D721Med (cell line): ENCODE measurements at regions not wholly inside any gene's neighbourhood (a gene's known extent, or its start where the extent isn't known, plus 50 kb on each side); places are given as distances from the start of the nearest gene placed in this dataset.

Source experiments
- DNase-seq: peaks from one replicate; pipeline ENCODE4 v3.0.0; 2011; ENCODE audit warnings: low spot score; ENCODE audit not compliant: insufficient read length
- FAIRE-seq: peaks from 2 replicates; lab custom pipeline; 2011; peaks lifted over from hg19 to GRCh38; lab: Jason Lieb, UNC
- TF ChIP-seq, protein P1 (sequence below): IDR thresholded peaks from 2 replicates; pipeline ENCODE4 v1.5.1; 2012; ENCODE audit warnings: mild to moderate bottlenecking, control low read depth; ENCODE audit not compliant: insufficient read depth; ENCODE audit errors: missing control alignments

DNA sequence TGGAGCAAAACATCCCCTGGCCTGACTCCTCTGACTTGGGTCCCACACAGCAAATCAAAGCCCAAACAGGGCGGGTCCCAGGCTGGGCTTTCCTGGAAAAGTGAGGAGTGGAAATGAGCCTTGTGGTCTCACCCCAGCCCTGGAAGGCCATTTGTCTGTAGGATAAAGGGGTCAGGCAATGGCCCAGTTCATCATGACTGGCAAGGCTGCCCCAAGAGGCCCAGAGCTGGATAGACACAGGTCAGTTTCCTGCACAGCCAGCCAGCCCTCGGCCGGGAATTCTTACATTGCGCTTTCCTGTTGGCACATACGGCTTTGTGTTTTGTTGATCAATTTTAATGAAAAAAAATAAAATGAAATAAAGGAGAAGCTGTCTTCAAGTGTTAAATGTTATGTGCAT, 174.3 kb downstream of the TSHZ3 start:
- TF ChIP-seq, protein P1, sequence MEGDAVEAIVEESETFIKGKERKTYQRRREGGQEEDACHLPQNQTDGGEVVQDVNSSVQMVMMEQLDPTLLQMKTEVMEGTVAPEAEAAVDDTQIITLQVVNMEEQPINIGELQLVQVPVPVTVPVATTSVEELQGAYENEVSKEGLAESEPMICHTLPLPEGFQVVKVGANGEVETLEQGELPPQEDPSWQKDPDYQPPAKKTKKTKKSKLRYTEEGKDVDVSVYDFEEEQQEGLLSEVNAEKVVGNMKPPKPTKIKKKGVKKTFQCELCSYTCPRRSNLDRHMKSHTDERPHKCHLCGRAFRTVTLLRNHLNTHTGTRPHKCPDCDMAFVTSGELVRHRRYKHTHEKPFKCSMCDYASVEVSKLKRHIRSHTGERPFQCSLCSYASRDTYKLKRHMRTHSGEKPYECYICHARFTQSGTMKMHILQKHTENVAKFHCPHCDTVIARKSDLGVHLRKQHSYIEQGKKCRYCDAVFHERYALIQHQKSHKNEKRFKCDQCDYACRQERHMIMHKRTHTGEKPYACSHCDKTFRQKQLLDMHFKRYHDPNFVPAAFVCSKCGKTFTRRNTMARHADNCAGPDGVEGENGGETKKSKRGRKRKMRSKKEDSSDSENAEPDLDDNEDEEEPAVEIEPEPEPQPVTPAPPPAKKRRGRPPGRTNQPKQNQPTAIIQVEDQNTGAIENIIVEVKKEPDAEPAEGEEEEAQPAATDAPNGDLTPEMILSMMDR, result no peak
- DNase-seq (no peak), FAIRE-seq (no peak)

DNA sequence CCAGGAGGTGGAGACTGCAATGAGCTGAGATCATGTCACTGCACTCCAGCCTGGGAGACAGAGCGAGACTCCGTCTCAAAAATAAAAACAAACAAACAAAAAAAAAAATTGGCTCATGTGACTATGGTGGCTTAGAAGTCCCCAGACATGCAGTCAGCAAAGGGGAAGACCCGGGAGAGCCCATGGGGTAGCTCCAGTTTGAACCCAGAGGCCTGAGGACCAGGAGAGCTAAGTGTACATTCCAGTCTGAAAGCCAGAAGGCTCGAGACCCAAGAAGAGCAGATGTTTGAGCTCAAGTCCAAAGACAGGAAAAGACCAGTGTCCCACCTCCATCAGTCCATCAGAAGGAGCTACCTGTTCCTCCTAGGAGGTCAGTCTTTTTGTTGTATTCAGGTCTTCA, 175.2 kb downstream of the TSHZ3 start:
- DNase-seq (no peak), FAIRE-seq (no peak)
- TF ChIP-seq, protein P1, result no peak

DNA sequence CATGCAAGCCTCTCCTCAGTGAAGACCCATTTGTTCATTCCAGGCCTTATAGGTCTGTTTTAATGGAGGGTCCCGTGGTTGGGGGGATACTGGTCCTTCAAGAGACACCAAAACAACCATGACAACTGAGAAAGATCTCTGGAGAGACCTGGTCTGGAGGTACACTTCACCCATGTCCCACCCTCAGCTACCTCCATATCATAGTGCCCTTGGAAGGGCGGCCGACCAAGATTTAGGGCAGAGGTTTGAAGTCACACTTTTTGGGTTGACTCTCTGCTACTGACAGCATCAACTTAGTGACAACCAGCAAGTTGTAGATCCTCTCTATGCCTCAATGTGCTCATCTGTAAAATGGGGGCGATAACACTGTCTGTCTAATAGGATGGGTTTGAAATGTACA, 177.3 kb downstream of the TSHZ3 start:
- DNase-seq (no peak), FAIRE-seq (no peak)
- TF ChIP-seq, protein P1, result no peak

DNA sequence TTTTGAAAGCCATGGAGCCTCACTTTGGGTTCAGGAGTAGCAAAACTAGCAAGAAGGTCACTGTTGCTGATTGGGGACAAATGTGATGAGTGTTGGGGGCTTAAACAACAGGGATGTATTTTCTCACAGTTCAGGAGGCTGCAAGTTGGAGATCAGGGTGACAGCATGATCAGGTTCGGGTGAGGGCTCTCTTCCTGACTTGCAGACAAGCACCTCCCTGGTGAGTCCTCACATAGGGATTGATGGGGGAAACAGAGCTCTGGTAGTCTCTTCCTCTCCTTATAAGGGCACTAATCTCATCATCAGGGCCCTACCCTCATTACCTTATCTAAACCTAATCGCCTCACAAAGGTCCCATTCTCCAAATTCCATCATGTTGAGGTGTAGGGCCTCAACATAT, 179.2 kb downstream of the TSHZ3 start:
- no peak for DNase-seq
- TF ChIP-seq, protein P1, result no peak
- FAIRE-seq, result no peak

DNA sequence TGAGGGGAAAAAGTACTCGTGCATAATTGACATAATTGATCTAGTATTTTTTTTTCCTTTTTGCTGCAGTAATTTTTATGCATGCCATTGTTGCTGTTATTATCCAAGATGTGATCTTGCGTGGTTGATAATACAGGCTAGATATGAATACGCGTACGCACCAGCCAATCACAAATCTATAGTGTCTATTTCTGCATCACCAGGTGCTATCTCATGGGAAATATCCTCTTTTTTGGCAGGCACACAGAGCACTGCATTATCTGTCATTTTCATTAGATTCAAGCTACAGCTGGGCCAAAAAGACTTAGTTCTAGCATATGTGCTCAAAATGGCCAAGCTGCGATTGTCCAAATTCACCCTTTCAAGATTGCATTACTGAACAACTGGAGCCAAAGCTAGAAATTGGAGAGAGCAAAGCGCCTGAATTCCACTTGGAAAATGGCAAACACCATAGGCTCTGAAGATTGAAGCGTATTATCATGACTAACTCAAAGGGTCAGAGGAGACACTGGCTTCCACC, 181.1 kb downstream of the TSHZ3 start:
- FAIRE-seq, result no peak
- TF ChIP-seq, protein P1, result no peak
- DNase-seq, result no peak

DNA sequence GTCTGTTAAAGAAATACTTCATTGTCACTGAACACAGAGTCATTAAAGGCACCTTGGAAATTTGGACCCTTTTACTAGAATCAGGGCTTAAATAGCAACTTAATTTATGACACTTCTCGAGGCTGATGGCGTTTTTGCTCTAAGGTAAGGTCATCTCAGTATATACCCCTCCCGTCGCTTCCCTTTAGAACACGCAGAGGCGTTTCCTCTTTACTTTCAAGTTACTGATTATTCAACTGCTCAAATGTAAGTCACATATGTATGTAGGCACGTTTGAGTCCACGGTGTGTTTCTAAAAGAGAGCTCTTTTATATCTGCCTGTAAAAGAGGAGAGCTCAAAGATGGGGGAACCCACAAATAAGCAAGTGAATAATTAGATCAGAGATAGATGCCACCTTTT, 181.5 kb downstream of the TSHZ3 start:
- FAIRE-seq (no peak), DNase-seq (no peak)
- TF ChIP-seq, protein P1, result no peak

DNA sequence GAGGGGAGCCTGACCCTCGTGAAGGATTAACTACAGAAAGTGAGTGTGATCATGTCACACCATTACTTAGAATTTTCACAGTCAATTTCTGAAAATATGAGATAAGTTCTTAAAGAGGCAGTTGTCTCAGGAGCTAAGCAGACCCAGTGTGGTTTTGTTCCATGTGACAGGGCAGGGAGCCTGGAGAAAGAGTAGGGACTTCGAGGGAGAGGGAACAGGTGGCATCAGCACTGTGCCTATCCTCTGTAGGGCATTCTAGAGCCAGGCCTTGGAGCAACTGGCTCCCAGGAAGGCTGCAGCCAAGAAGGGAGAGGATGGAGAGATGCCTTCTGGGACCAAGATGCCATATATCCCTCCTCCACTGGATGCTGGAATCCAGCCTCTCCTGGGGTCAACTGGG, 183.0 kb downstream of the TSHZ3 start:
- TF ChIP-seq, protein P1, result no peak
- DNase-seq, result no peak
- FAIRE-seq, result no peak
